ENCODE measurements at regions not wholly inside any gene's neighbourhood (a gene's known extent, or its start where the extent isn't known, plus 50 kb on each side); places are given as distances from the start of the nearest gene placed in this dataset.

DNA sequence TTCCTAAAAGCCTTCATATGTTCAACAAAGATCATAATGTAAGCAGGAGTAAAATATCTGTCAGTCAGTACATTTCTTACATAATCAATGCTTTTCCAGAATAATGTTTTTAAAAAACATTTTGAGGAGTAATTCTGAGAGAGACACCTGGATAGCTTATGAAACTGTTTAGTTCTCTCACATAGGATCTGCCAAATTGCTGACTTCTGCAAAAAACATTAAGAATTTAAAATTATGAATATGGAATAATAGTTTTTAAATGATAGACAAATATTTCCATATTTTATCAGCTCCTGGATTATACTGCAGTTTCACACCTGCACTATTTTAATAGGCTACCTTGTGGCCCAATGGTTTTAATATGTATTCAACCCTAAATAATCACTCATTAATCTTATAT, 142.7 kb upstream of the RUNX1 start:
- TF ChIP-seq CTCF (IDR thresholded peaks at IDR 0.05): no peak
- no peak for TF ChIP-seq POLR2A (IDR thresholded peaks at IDR 0.05)

All from adrenal gland (tissue), 5 donors.